GM12878 (cell line): ENCODE measurements at regions not wholly inside any gene's neighbourhood (a gene's known extent, or its start where the extent isn't known, plus 50 kb on each side); places are given as distances from the start of the nearest gene placed in this dataset.

Source experiments
- ATAC-seq: fragments of 200-7000 bp; cut with Tn5 transposase; 3 replicates; pipeline ENCODE4 v1.9.1; 2020; ENCODE audit warnings: mild to moderate bottlenecking, moderate library complexity
- BruUV-seq: library from RNA; stranded (reverse); fragments of 400-500 nt; replicated peaks from 2 replicates; lab custom pipeline; 2021; lab: Mats Ljungman, UMichigan
- CTCF ChIA-PET: fragments of 300-600 bp; sonication (Branson Sonifier 250); formaldehyde crosslinking; extraction: SDS; loops from one replicate; lab custom pipeline; 2021; ENCODE audit warnings: inconsistent platforms; lab: Yijun Ruan, JAX
- POLR2A ChIA-PET: fragments of 350-600 bp; formaldehyde crosslinking; extraction: SDS; loops from one replicate; lab custom pipeline; 2021; ENCODE audit warnings: inconsistent platforms; lab: Charles Lee
- RAD21 ChIA-PET: fragments of 300-600 bp; sonication (Branson Sonifier 250); formaldehyde crosslinking; loops from one replicate; lab custom pipeline; 2023; ENCODE audit warnings: antibody characterized with exemption; ENCODE audit not compliant: unreplicated experiment; lab: Charles Lee
- SMC1A ChIA-PET: fragments of 300-600 bp; sonication (Branson Sonifier 250); formaldehyde crosslinking; loops from one replicate; lab custom pipeline; 2023; ENCODE audit not compliant: unreplicated experiment, uncharacterized antibody; lab: Charles Lee
- DNase-seq: peaks from one replicate; pipeline ENCODE4 v3.0.0-alpha.2; 2011; ENCODE audit warnings: low read depth, low spot score
- FAIRE-seq: peaks from 3 replicates; lab custom pipeline; 2011; peaks lifted over from hg19 to GRCh38; lab: Jason Lieb, UNC
- H2AFZ ChIP-seq: 2 replicates; pipeline ENCODE4 v1.6.0; 2011; ENCODE audit warnings: low read depth, low read length, control low read depth; ENCODE audit not compliant: control insufficient read depth
- H3K27ac ChIP-seq: 2 replicates; pipeline ENCODE4 v1.5.1; 2011; ENCODE audit warnings: control low read depth; ENCODE audit not compliant: control insufficient read depth, insufficient read depth
- H3K27me3 ChIP-seq, 2 experiments: replicated peaks in 1 of 2; 2 replicates each; pipeline versions ENCODE4 v1.6.0 to v1.6.1; 2011; ENCODE audit warnings: low read length in 1 of 2; ENCODE audit not compliant: control insufficient read depth in 2 of 2, insufficient read depth in 2 of 2
- H3K36me3 ChIP-seq, 2 experiments: 2 replicates each; pipeline ENCODE4 v1.5.1; 2011; ENCODE audit warnings: low read length in 1 of 2; ENCODE audit not compliant: control insufficient read depth in 2 of 2, insufficient read depth in 2 of 2
- H3K4me1 ChIP-seq: 2 replicates; pipeline ENCODE4 v1.6.1; 2011; ENCODE audit warnings: mild to moderate bottlenecking, low read length, moderate library complexity, mixed read lengths; ENCODE audit not compliant: control insufficient read depth, insufficient read depth
- H3K4me2 ChIP-seq: 2 replicates; pipeline ENCODE4 v1.6.0; 2011; ENCODE audit warnings: control low read depth; ENCODE audit not compliant: control insufficient read depth, insufficient read depth
- H3K4me3 ChIP-seq: fragments of 200-600 bp; sonication (generic); 2 replicates; pipeline ENCODE4 v1.5.1; 2016
- H3K79me2 ChIP-seq: 2 replicates; pipeline ENCODE4 v1.6.0; 2011; ENCODE audit warnings: low read length; ENCODE audit not compliant: control insufficient read depth, insufficient read depth
- H3K9ac ChIP-seq: 2 replicates; pipeline ENCODE4 v1.8.0; 2011; ENCODE audit warnings: low read length, control low read depth, mixed read lengths; ENCODE audit not compliant: control insufficient read depth, insufficient read depth
- H3K9me3 ChIP-seq: replicated peaks from 3 replicates; pipeline ENCODE4 v1.5.1; 2011; ENCODE audit warnings: mild to moderate bottlenecking, low read length; ENCODE audit not compliant: control insufficient read depth, insufficient read depth
- H4K20me1 ChIP-seq: 2 replicates; pipeline ENCODE4 v1.6.0; 2011; ENCODE audit not compliant: control insufficient read depth, insufficient read depth
- ESRRA ChIP-seq: IDR thresholded peaks from 2 replicates; pipeline ENCODE4 v1.6.1; 2012; ENCODE audit warnings: mild to moderate bottlenecking, low read length, improper control_type of control experiment
- HDAC6 ChIP-seq: fragments of 200-600 bp; sonication (generic); IDR thresholded peaks from one replicate; pipeline ENCODE4 v1.8.0; 2017; ENCODE audit warnings: antibody characterized with exemption; ENCODE audit not compliant: unreplicated experiment
- NFYB ChIP-seq: IDR thresholded peaks from 2 replicates; pipeline ENCODE4 v1.6.1; 2011; ENCODE audit warnings: low read depth, mild to moderate bottlenecking, low read length, improper control_type of control experiment, moderate library complexity; ENCODE audit not compliant: insufficient read depth
- NR2C2 ChIP-seq: IDR thresholded peaks from 2 replicates; pipeline ENCODE4 v1.6.1; 2011; ENCODE audit warnings: borderline replicate concordance, low read depth; ENCODE audit not compliant: control insufficient read depth, insufficient read length
- RAD21 ChIP-seq: IDR thresholded peaks from 2 replicates; pipeline ENCODE4 v1.6.1; 2011; ENCODE audit warnings: mild to moderate bottlenecking, low read depth, low read length, moderate library complexity; ENCODE audit not compliant: insufficient read depth
- SREBF2 ChIP-seq: IDR thresholded peaks from 2 replicates; pipeline ENCODE4 v1.6.1; 2012; ENCODE audit warnings: mild to moderate bottlenecking, low read length
- TARDBP ChIP-seq: IDR thresholded peaks from 2 replicates; pipeline ENCODE4 v1.6.1; 2016; ENCODE audit warnings: borderline replicate concordance
- ZNF687 ChIP-seq: fragments of 450-650 bp; IDR thresholded peaks from 2 replicates; pipeline ENCODE4 v1.6.1; 2017; ENCODE audit warnings: mild to moderate bottlenecking, moderate library complexity
- WGBS: methylation state at CpG from one replicate; pipeline ENCODE4 v1.1.6; 2016; ENCODE audit warnings: low lambda C conversion rate; ENCODE audit not compliant: insufficient replicate concordance, insufficient coverage; ENCODE audit errors: missing lambda C conversion rate; 5-methylcytosine and 5-hydroxymethylcytosine counted together
- in situ Hi-C: fragments of 300-500 bp; cut with MboI; formaldehyde crosslinking; loops from 9 replicates; pipeline ENCODE4 v1.14.3; 2018; ENCODE audit warnings: mixed read lengths
- intact Hi-C: fragments of 100-400 bp; cut with micrococcal nuclease; formaldehyde crosslinking; loops from one replicate; pipeline ENCODE4 v1.14.2; 2022; ENCODE audit not compliant: unreplicated experiment
- TF ChIP-seq, protein P1 (sequence below): fragments of 450-650 bp; IDR thresholded peaks from 2 replicates; pipeline ENCODE4 v1.6.1; 2017; ENCODE audit warnings: borderline replicate concordance

DNA sequence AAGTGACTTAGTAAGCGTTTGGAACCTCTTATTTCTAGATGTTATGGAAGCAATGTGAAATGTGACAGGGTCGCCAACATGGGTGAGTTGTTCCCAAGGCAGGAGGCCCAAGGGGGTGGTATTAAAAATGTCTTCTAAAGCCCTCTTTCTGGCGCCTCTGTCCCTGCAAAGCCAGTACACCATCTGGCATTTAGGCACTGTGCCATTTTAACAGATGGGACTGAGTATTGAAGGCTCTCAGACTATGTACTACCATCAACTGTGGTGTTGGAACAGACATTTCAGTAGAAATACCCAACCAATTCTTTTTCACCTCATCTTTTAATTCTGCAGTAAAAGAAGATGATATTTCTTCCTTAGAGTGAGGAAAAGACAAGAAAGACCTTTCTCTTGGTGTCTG lies 384.5 kb upstream of the MMADHC start:
- RAD21 ChIA-PET = no interaction called here
- H3K27ac ChIP-seq = no peak overlapping the region
- WGBS = 0% methylated on average over 3 of the region's 3 CpGs
- no peaks in the 10 kb centered on the region for H4K20me1 ChIP-seq
- H3K4me2 ChIP-seq = no peak overlapping the region
- no peaks in the 10 kb centered on the region for H3K79me2 ChIP-seq
- H3K9me3 ChIP-seq = no peaks in the 10 kb centered on the region
- in situ Hi-C loops (no loop called here), intact Hi-C loops (no loop called here)
- no peak overlapping the region for H3K4me3 ChIP-seq
- POLR2A ChIA-PET = no interaction called here
- no peak overlapping the region for H2AFZ ChIP-seq
- DNase-seq = no peak
- no peak for ATAC-seq
- no peaks in the 10 kb centered on the region for H3K4me1 ChIP-seq
- SMC1A ChIA-PET = interaction anchor here (0.6 to 0.7 kb wide), 2 partner anchors 108 to 241 kb away, joined by 3 read pairs; no protein-coding TSS in a partner anchor
- no peak for TF ChIP-seq NFYB
- no peak for TF ChIP-seq ESRRA
- no peak for TF ChIP-seq TARDBP
- no peak for TF ChIP-seq NR2C2
- no peak for TF ChIP-seq RAD21
- no peaks in the 10 kb centered on the region for H3K27me3 ChIP-seq
- FAIRE-seq = no peak
- CTCF ChIA-PET = no interaction called here
- BruUV-seq = no TSS peak
- no peak overlapping the region for H3K9ac ChIP-seq
- no peaks in the 10 kb centered on the region for H3K36me3 ChIP-seq

GRCh38 chr2:149954981-149955600 lies 367.5 kb upstream of the MMADHC start:
- ChIA-PET SMC1A (no interaction called here), POLR2A (no interaction called here), CTCF (interaction anchor here (1.2 kb wide), 1 partner anchor 156 kb away, joined by 4 read pairs; no protein-coding TSS in a partner anchor), RAD21 (no interaction called here)
- intact Hi-C loops = no loop called here
- no TSS peak for BruUV-seq
- Histone ChIP-seq H3K27ac (no peak overlapping the region), H3K4me2 (no peak overlapping the region), H2AFZ (no peak overlapping the region), H3K36me3 (no peaks in the 10 kb centered on the region), H3K4me1 (no peaks in the 10 kb centered on the region), H3K79me2 (no peaks in the 10 kb centered on the region), H3K4me3 (no peak overlapping the region), H3K9me3 (no peaks in the 10 kb centered on the region), H4K20me1 (no peaks in the 10 kb centered on the region), H3K9ac (no peak overlapping the region), H3K27me3 (no peaks in the 10 kb centered on the region)
- in situ Hi-C loops = no loop called here
- no peak for ATAC-seq
- WGBS = 30% methylated on average over 6 of the region's 6 CpGs
- FAIRE-seq = no peak
- DNase-seq = no peak
- TF ChIP-seq ZNF687 = no peak
- no peak for TF ChIP-seq SREBF2
- TF ChIP-seq, protein P1, sequence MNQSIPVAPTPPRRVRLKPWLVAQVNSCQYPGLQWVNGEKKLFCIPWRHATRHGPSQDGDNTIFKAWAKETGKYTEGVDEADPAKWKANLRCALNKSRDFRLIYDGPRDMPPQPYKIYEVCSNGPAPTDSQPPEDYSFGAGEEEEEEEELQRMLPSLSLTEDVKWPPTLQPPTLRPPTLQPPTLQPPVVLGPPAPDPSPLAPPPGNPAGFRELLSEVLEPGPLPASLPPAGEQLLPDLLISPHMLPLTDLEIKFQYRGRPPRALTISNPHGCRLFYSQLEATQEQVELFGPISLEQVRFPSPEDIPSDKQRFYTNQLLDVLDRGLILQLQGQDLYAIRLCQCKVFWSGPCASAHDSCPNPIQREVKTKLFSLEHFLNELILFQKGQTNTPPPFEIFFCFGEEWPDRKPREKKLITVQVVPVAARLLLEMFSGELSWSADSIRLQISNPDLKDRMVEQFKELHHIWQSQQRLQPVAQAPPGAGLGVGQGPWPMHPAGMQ = no peak
- no peak for TF ChIP-seq HDAC6
